GOT3 (cell line): ENCODE measurements at regions not wholly inside any gene's neighbourhood (a gene's known extent, or its start where the extent isn't known, plus 50 kb on each side); places are given as distances from the start of the nearest gene placed in this dataset.

Experiments used
- DNase-seq: peaks from one replicate; lab custom pipeline; 2025; ENCODE audit warnings: mixed read lengths; lab: John Stamatoyannopoulos, UW

- DNase-seq = no peak
Measured at GRCh38 chr11:112588252-112588694, 327.6 kb upstream of the PLET1 start.

GRCh38 chr11:112589155-112589554 is 328.5 kb upstream of the PLET1 start:
- no peak for DNase-seq

DNA sequence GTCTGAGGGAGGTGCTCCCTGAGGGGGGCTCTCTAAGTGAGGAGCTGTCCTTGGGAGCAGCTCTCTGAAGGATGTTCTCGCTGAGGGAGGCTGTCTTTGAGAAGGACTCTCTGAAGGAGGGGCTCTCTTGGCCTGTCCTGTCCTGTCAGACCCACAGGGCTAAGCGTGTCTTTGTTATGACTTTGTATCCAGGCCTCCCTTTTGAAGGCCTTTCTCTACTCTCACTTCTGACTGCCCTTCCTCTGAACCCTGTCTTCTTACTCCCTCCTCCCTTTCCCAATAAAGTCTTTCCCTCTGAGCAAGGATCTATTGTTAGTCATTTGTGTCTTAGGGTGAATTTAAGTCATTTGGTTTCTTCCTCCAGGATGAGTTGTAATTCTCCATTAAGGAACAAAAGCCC is 330.1 kb upstream of the PLET1 start:
- no peak for DNase-seq

DNA sequence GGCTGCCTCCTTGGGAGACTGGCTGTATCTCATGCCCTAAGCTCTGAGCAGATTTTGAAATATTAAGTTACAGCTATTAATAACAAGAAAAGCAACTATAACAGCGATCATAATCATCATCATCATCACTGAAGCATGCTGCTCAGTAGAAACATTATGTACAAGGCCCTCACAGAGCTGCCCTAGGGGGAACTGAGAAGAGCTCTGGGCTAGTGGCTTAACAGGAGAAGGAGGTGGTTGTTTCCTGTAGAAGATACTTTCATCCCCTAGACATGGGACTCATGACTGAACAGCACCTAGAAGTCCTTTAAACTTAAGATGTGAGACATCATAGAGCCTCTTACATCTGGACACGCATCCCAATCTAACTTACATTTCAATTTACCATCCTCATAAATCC is 332.8 kb upstream of the PLET1 start:
- no peak for DNase-seq

GRCh38 chr11:112596324-112596723 is 335.7 kb upstream of the PLET1 start:
- DNase-seq = no peak

GRCh38 chr11:112597286-112597790 is 336.7 kb upstream of the PLET1 start:
- no peak for DNase-seq

DNA sequence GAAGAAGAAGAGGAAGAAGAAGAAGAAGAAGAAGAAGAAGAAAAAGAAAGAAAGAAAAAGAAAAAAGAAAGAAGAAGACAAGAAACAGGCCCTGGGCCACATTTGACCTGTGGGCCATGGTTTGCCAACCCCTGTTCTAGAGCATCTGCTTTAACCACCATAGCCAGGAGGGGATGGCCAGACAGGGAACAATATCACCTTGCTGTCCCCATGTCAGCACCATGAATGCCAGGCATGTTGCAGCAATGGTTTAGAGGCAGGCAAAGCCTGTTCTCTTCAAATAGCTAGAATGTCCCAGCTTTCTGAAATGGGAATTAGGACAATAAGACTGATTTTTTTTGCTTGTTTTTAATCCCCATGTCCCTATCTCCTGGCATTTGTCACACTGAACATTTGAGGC is 338.6 kb upstream of the PLET1 start:
- DNase-seq = no peak

DNA sequence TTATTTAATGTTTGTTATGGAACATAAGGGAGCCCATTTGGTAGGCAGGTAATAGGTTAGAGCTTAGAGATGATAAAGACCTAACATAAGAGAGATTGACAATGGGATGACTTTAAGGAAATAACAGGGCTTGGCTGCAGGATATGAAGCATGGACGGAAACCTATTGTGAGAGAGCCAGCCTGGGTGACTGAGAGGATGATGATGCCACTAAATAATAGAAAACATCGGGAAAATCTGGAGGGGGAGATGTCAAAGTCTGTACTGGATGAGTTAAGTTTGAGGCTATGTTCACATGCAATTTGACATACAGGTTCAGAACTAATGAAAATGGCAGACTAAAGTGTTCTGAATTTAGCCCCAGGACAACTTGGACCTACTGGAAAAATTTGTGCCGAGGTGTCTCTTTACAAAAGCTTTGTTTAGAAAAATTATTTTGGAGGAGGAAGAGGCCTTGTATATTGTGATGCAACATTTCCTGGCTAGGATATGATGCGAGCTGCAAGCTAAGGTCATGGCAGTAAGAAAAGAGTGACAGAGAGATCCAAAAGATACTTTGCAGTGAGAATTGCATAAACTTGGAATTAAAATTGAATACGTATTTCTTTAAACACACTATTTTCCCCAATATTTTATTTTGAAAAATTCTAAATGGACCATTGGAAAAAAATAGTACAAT is 339.3 kb upstream of the PLET1 start:
- no peak for DNase-seq

DNA sequence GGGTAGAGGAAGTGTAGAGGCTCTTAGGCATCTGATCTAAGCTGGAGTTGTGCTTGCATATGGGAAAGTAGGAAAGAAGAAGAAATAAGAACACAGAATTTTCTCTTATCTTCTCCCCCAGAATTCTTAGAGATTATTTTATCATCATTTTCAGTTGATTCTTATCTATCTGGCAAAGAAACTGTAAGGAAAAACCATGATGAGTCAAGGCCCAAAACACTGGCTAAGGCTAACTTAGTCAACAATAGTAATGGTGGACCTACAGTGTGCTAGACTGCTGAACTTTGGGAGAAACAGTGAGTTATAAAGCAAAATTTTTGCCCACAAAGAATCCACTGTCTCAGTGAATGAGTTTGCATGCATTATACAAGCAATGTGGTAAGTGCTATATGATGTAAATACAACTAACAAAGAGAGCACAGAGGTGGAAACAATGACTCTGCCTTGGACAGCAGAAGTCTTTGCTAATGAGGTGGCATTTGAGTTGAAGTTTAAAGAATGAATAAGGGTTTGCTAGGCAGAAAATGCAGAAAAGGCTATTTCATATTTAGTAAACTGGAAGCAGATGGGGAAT is 344.5 kb upstream of the PLET1 start:
- no peak for DNase-seq

DNA sequence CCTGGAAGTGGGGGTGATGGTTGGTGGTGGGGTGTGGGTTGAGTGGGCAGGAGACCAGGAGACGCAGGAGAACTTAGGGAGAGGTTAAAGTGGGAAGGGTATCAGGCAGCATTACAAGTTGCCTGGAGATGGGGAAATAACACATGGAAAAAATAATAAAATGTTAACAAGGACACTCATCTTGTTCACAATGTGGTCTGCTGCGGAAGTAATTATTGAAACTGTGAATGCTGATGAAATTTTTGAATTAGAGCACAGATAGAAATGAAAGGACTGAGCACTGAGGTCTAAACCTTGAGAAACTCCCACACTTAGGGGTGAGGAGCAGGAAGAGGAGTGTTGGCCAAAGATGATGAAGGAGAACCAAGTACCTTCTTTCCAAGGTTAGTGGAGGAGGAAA is 346.0 kb upstream of the PLET1 start:
- DNase-seq = no peak

DNA sequence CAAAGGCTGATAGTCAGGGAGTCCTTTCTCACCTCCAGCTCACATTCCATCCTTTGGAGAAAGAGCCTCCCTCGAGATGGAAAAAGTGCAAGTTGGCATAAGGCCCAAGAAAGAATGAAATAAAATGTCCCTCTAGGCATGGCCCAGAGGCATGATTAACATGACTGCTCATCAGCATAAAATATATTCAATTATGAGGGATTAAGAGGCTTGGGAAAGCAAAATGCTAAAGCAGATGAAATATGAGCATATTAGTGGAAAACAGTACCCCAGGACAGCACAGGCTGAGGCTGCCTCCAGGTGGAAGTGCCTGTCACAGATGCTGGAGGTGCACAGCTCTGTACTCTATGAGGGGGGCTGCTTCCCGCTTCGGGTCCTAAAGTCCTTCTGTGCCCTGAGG is 347.8 kb upstream of the PLET1 start:
- no peak for DNase-seq

DNA sequence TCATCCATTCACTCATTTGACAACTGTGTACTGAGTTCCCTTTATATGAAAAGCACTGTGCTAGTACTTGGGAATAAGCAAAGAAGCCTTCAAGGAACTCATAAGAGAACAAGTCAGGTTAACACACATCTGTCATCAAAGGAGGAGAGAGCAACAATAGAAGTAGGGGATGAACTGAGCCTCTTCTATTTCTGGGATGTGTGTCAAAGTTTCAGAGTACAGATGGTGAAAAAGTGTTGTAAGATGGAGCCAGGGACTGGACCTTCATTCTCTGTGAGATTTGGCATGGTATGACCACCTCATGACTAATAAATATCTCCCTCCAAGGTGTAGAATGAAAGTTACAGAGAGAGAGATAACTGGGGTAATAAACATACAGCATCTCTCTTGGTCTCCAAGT is 349.8 kb upstream of the PLET1 start:
- no peak for DNase-seq

DNA sequence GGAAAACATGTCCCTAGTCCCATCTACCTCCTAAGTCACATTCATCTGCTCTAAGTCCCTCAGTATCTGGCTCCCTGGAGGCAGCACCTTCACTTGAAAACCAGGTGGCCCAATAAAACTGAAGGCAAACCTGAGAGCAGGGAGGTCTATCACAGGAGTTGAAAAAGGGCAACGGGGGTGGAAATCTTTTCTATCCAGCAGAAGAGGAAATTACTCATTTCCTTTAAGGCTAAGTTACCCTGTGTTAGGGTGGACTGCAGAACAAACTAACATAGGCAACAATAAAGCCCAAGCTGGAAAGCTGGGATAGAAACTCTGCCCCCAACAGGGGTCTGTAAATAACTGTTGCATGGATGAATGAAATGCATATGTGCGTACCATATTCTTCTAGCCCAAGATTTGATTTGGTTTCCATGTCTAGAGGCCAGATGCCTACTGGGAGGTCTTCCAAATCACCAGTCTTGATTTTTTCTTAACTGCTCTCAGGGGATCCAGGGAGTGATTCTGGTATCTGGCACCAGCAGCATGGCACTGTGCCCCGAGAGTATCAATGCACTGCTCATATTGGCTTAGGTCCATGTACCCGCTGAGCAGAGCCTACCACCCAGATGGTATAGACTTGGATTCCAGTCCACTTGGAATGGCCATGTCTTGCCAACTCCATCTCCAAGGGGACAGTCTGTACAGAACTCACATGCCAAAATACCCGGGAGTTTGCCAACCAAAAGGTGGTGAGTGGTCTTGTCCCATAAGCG is 350.0 kb upstream of the NCAM1 start:
- no peak for DNase-seq

DNA sequence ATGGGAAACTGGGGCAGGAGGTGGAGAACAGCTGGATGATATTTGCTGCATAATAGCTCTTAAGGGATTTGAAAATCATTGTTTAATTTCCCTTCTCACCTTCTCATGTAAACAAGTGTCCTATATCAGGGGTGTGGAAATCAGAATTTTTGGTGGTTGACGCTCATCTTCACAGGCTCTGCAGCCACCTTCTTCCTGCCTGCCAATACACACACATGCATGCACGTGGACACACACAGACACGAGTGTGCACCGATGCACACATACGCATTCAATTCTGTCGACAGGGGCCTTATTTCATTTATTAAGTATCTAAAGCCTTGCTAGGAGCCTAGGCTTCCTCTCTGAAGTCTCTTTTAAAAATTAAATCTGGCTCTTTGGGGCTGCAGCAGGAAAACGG is 349.4 kb upstream of the NCAM1 start:
- DNase-seq = no peak

DNA sequence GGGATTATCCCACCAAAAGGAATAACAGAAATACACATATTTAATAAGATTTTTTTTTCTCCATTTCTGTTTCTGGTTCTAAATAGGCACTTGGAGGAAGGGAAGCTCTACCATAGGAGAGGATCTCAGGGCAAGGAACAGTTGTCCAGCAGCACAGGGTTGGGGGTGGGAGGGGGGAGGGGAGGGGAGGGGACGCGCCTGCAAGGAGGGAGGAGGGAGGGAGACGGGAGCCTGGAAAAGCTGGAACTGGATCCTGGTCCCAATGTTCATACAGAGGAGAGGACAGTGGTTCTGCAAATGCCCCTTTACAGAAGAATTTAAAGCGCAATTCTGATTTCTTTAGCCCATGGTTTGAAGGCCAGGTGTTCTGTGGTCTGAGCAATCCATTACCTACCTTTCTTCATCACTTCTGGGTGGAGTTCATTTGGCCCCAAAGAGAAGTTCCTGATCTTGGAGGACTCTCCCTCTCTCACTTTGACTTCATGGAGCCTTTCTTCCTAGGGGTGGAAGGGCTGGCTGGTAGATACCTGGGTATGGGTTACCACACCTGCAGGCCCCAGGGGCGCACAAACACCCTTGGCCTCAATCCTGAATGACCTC is 348.9 kb upstream of the NCAM1 start:
- DNase-seq = no peak

GRCh38 chr11:112613051-112613972 is 347.9 kb upstream of the NCAM1 start:
- no peak for DNase-seq

DNA sequence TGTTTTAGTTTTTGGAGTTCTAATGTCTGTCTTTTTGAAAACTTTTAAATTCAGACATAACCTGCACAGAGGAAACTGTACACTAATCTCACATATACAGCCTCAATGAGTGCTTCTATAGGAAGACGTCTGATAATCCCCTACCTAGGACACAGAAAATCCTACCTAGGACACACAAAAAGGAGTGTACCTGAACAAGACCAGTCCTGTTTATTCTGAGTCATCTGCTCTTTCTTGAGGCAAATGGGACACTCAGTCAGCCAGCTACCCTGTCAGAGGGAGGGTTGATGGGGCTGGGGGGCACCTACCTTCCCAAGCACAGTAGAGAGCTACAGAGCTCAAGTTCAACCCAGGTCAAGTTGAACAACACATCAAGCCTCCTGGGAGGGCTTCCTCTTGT is 346.6 kb upstream of the NCAM1 start:
- DNase-seq = no peak

- no peak for DNase-seq
Measured at GRCh38 chr11:112615238-112615637, 346.0 kb upstream of the NCAM1 start.

GRCh38 chr11:112615891-112616290 is 345.3 kb upstream of the NCAM1 start:
- no peak for DNase-seq

DNA sequence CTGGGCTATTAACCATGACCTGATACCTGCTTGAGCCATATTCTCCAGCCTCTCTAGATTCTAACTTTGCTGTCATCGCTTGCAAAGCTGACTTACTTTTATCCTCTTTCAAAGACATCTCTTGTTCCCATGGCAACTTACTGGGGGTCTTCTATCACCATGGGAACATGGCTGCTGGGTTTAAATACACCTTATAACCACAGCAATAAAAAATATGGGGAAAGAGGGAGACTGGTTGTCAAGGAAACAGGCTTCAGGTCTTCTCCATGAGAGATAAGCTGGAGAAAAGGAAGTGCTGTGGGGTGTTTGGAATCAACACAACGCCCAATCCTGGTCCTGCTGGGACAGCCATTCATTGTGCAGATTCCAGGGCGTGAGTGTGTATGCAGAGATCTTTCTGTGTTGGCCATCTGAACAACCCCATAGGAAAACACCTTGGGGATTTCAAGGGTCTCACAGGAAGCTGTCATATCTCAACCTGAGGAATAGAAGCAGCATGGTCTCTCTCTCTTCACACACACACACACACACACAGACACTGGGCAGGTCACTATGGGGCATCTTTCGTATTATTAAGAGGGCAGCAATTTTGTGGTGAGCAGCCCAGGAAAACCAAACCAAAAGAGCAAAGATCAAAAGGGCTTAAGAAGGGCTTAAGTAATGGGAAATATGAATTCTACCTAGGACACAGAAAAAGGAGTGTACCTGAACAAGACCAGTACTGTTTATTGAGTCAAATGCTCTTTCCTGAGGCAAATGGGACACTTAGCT is 344.7 kb upstream of the NCAM1 start:
- no peak for DNase-seq

DNA sequence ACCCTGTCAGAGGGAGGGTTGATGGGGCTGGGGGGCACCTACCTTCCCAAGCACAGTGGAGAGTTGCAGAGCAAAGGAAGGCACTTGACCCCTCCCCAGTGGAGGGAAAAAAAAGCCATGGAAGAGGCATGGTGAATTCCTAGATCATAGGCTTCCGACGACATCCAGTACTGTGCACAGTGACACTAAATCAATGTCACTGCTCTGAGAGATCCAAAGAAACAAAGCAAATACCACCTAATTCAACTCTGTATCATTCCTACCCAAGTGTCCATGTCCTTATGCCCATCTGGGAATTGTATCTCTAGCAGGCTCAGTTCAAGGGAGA is 344.2 kb upstream of the NCAM1 start:
- no peak for DNase-seq
